ENCODE measurements at regions not wholly inside any gene's neighbourhood (a gene's known extent, or its start where the extent isn't known, plus 50 kb on each side); places are given as distances from the start of the nearest gene placed in this dataset.

- no peak overlapping the region for H3K4me3 ChIP-seq (ENCODE audit: low read depth, low read length)
- TF ChIP-seq CTCF (IDR thresholded peaks at IDR 0.05; ENCODE audit: borderline replicate concordance, insufficient read depth, low read depth, low read length) = no peak
These were observed 149.1 kb downstream of the PLPP3 start for GRCh38 chr1:56430141-56430839.

- no peak overlapping the region for H3K4me3 ChIP-seq (ENCODE audit: low read depth, low read length)
- no peak for TF ChIP-seq CTCF (IDR thresholded peaks at IDR 0.05; ENCODE audit: borderline replicate concordance, insufficient read depth, low read depth, low read length)
These were observed 150.1 kb downstream of the PLPP3 start for GRCh38 chr1:56429288-56429687.

- H3K4me3 ChIP-seq (ENCODE audit: low read depth, low read length) = no peak overlapping the region
- TF ChIP-seq CTCF (IDR thresholded peaks at IDR 0.05; ENCODE audit: borderline replicate concordance, insufficient read depth, low read depth, low read length) = no peak
These were observed 152.6 kb downstream of the PLPP3 start for GRCh38 chr1:56426587-56427381.

GRCh38 chr1:56425494-56426037 lies 153.8 kb downstream of the PLPP3 start:
- H3K4me3 ChIP-seq (ENCODE audit: low read depth, low read length) = no peak overlapping the region
- TF ChIP-seq CTCF (IDR thresholded peaks at IDR 0.05; ENCODE audit: borderline replicate concordance, insufficient read depth, low read depth, low read length) = no peak

GRCh38 chr1:56424744-56425493 lies 154.4 kb downstream of the PLPP3 start:
- no peak for TF ChIP-seq CTCF (IDR thresholded peaks at IDR 0.05; ENCODE audit: borderline replicate concordance, insufficient read depth, low read depth, low read length)
- no peak overlapping the region for H3K4me3 ChIP-seq (ENCODE audit: low read depth, low read length)

GRCh38 chr1:56423716-56424115 lies 155.6 kb downstream of the PLPP3 start:
- no peak overlapping the region for H3K4me3 ChIP-seq (ENCODE audit: low read depth, low read length)
- TF ChIP-seq CTCF (IDR thresholded peaks at IDR 0.05; ENCODE audit: borderline replicate concordance, insufficient read depth, low read depth, low read length) = no peak

Measured in GM12875 (cell line).